ENCODE measurements at regions not wholly inside any gene's neighbourhood (a gene's known extent, or its start where the extent isn't known, plus 50 kb on each side); places are given as distances from the start of the nearest gene placed in this dataset.

DNA sequence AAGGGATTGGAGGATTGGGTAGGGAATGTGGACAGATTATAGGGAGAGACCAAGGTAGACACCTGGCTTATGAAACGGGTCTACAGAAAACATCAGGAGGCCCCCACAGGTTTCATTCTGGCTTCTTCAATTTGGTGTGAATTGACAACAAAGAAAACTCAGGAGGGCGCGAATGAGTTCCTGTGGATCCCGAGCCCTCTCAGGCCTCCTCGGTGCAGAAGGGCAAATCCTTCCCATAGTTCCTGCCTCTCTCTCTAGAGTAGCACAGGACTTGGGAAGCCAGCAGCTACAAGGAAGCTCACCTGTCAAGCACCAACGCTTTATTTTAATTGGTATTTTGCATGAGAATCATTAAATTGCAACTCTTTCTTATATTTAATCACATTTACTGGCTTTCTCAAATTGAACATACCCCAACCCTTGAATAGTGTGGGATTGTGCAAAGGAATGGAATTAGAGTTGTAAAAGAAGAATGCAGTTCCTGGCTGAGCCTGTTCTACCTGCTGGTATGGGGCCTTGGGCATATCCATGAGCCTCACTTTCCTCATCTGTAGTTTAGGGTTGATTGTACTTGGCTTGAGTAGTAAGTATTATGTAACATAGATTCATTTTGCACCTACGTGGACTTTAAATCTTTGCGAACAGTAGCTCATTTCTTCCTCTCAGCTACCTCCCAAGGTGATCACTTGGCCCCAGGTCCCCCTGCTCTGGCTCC lies 56.4 kb upstream of the PHACTR2 start:
- TF ChIP-seq, protein P1, sequence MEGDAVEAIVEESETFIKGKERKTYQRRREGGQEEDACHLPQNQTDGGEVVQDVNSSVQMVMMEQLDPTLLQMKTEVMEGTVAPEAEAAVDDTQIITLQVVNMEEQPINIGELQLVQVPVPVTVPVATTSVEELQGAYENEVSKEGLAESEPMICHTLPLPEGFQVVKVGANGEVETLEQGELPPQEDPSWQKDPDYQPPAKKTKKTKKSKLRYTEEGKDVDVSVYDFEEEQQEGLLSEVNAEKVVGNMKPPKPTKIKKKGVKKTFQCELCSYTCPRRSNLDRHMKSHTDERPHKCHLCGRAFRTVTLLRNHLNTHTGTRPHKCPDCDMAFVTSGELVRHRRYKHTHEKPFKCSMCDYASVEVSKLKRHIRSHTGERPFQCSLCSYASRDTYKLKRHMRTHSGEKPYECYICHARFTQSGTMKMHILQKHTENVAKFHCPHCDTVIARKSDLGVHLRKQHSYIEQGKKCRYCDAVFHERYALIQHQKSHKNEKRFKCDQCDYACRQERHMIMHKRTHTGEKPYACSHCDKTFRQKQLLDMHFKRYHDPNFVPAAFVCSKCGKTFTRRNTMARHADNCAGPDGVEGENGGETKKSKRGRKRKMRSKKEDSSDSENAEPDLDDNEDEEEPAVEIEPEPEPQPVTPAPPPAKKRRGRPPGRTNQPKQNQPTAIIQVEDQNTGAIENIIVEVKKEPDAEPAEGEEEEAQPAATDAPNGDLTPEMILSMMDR (IDR thresholded peaks at IDR 0.05 in 4 of 5, conservative IDR thresholded peaks at IDR 0.05 in 1 of 5), result no peak
- no peak for TF ChIP-seq POLR2A (IDR thresholded peaks at IDR 0.05)
